A549 (cell line): ENCODE measurements at regions not wholly inside any gene's neighbourhood (a gene's known extent, or its start where the extent isn't known, plus 50 kb on each side); places are given as distances from the start of the nearest gene placed in this dataset.

Source experiments
- EP300 ChIP-seq, 2 experiments: fragments of >200 bp; sonication (Bioruptor Twin); formaldehyde crosslinking; IDR thresholded peaks; 2 replicates in 1 of 2; 3 replicates in 1 of 2; pipeline ENCODE4 v1.6.1; 2016 to 2017
- HES2 ChIP-seq: fragments of >200 bp; sonication (Bioruptor Twin); formaldehyde crosslinking; IDR thresholded peaks from 2 replicates; pipeline ENCODE4 v1.6.1; 2016
- MAFK ChIP-seq: fragments of 450-650 bp; IDR thresholded peaks from 2 replicates; pipeline ENCODE4 v1.6.1; 2014; ENCODE audit not compliant: partially characterized antibody
- POLR2A ChIP-seq: IDR thresholded peaks from 2 replicates; pipeline ENCODE4 v1.6.1; 2012; ENCODE audit warnings: mild to moderate bottlenecking, low read length
- POLR2AphosphoS2 ChIP-seq: conservative IDR thresholded peaks from 2 replicates; pipeline ENCODE4 v1.6.1; 2012; ENCODE audit warnings: low read length, improper control_type of control experiment, inconsistent platforms
- USF2 ChIP-seq: fragments of 450-650 bp; IDR thresholded peaks from 2 replicates; pipeline ENCODE4 v1.6.1; 2014; ENCODE audit warnings: antibody characterized with exemption
- TF ChIP-seq, protein P1 (sequence below): fragments of >200 bp; sonication (Bioruptor Twin); formaldehyde crosslinking; IDR thresholded peaks from 3 replicates; pipeline ENCODE4 v1.5.1; 2016
- TF ChIP-seq, protein P2 (sequence below): IDR thresholded peaks from 2 replicates; pipeline ENCODE4 v1.6.1; 2012; ENCODE audit warnings: low read depth, borderline replicate concordance

DNA sequence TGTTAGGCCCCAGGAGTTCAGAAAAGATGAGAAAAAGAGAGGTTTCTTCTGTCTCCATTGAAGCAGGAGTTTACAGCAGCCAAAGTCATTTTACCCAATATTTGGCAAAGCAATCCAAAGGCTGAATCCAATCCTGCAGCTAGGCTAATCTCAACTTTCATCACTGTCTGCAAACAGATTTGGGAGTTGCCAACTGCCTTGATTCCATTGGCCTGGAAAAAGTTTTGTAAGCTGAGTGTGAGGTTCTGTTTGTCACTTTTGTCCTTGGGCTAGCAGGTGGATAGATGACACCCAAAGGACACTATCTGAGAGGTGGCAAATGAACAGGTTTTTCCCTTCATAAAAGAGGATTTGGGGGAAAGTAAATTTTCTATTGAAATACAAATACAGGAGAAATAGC, 56.6 kb upstream of the SETBP1 start:
- TF ChIP-seq, protein P1, sequence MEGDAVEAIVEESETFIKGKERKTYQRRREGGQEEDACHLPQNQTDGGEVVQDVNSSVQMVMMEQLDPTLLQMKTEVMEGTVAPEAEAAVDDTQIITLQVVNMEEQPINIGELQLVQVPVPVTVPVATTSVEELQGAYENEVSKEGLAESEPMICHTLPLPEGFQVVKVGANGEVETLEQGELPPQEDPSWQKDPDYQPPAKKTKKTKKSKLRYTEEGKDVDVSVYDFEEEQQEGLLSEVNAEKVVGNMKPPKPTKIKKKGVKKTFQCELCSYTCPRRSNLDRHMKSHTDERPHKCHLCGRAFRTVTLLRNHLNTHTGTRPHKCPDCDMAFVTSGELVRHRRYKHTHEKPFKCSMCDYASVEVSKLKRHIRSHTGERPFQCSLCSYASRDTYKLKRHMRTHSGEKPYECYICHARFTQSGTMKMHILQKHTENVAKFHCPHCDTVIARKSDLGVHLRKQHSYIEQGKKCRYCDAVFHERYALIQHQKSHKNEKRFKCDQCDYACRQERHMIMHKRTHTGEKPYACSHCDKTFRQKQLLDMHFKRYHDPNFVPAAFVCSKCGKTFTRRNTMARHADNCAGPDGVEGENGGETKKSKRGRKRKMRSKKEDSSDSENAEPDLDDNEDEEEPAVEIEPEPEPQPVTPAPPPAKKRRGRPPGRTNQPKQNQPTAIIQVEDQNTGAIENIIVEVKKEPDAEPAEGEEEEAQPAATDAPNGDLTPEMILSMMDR, result no peak
- TF ChIP-seq EP300 (IDR thresholded peaks at IDR 0.05) (no peak), USF2 (no peak), MAFK (no peak), POLR2A (no peak), POLR2AphosphoS2 (no peak), HES2 (no peak)
- TF ChIP-seq, protein P2, sequence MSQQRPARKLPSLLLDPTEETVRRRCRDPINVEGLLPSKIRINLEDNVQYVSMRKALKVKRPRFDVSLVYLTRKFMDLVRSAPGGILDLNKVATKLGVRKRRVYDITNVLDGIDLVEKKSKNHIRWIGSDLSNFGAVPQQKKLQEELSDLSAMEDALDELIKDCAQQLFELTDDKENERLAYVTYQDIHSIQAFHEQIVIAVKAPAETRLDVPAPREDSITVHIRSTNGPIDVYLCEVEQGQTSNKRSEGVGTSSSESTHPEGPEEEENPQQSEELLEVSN, result no peak
